Gastrocnemius medialis (tissue), 4 donors: ENCODE measurements at regions not wholly inside any gene's neighbourhood (a gene's known extent, or its start where the extent isn't known, plus 50 kb on each side); places are given as distances from the start of the nearest gene placed in this dataset.

ENCODE experiments used
- CTCF ChIP-seq, 5 experiments: fragments of 450-650 bp in 3 of 5; fragments of 200-600 bp in 2 of 5; sonication (generic) in 2 of 5; IDR thresholded peaks in 4 of 5; conservative IDR thresholded peaks in 1 of 5; 1 replicate in 4 of 5; 2 replicates in 1 of 5; pipeline ENCODE4 v1.5.1; 2016 to 2019; ENCODE audit warnings: antibody characterized with exemption in 5 of 5, mild to moderate bottlenecking in 3 of 5, moderate library complexity in 3 of 5
- POLR2A ChIP-seq, 2 donors: fragments of 450-650 bp; IDR thresholded peaks; one replicate each; pipeline ENCODE4 v1.6.1; 2017; ENCODE audit warnings: antibody characterized with exemption in 2 of 2, mild to moderate bottlenecking in 2 of 2, moderate library complexity in 2 of 2

- TF ChIP-seq CTCF (IDR thresholded peaks at IDR 0.05 in 4 of 5, conservative IDR thresholded peaks at IDR 0.05 in 1 of 5): no peak
- no peak for TF ChIP-seq POLR2A (IDR thresholded peaks at IDR 0.05)
These were observed 988.8 kb downstream of the RAPGEF2 start for GRCh38 chr4:160091631-160092030.
